Loucy (cell line): ENCODE measurements at regions not wholly inside any gene's neighbourhood (a gene's known extent, or its start where the extent isn't known, plus 50 kb on each side); places are given as distances from the start of the nearest gene placed in this dataset.

Experiments
- CTCF ChIP-seq: fragments of 200-600 bp; sonication (generic); conservative IDR thresholded peaks from 2 replicates; pipeline ENCODE4 v1.5.1; 2014; ENCODE audit warnings: mild to moderate bottlenecking, antibody characterized with exemption, low read length
- EZH2phosphoT487 ChIP-seq: fragments of 200-600 bp; IDR thresholded peaks from 2 replicates; pipeline ENCODE4 v1.6.1; 2018; ENCODE audit warnings: antibody characterized with exemption, mild to moderate bottlenecking, moderate library complexity, borderline replicate concordance

- TF ChIP-seq CTCF: no peak
- TF ChIP-seq EZH2phosphoT487: no peak
Measured at GRCh38 chr6:106787327-106788196, 158.2 kb downstream of the QRSL1 start.
